ENCODE measurements at regions not wholly inside any gene's neighbourhood (a gene's known extent, or its start where the extent isn't known, plus 50 kb on each side); places are given as distances from the start of the nearest gene placed in this dataset.

DNA sequence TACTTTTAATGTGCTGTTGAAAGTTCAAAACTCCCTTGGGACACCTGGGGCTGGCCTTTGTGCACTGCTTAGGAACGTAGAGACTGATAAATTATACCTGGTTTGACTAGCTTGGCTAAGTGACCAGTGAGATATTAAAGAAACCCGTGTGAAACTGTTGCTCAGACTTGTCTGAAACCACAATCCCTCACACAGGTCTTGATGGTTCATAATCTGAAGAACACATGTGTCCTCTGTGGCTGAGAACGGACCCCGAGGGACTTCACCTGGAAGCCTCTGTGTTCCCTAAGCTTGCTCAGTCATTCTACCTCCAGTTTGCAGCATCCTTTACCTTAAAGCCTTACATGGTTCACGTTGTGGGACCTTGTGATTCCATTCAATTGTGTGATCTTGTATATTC lies 218.8 kb downstream of the CBLN2 start:
- ATAC-seq: no peak
- Histone ChIP-seq H3K79me2 (ENCODE audit: insufficient read depth, low read length) (no peaks in the 10 kb centered on the region), H3K4me3 (replicated peaks in 1 of 2; ENCODE audit: low read depth in 1 of 2, low read length in 2 of 2) (no peak overlapping the region), H3K36me3 (ENCODE audit: control insufficient read depth in 1 of 2, insufficient read depth in 2 of 2, low read length in 2 of 2) (no peaks in the 10 kb centered on the region), H2AFZ (ENCODE audit: low read depth, low read length, poor library complexity, severe bottlenecking) (no peak overlapping the region), H3K9me2 (ENCODE audit: insufficient read depth) (no peaks in the 10 kb centered on the region), H3K4me1 (ENCODE audit: control insufficient read depth in 1 of 2, insufficient read depth in 2 of 2, low read length in 2 of 2) (no peaks in the 10 kb centered on the region), H3K27me3 (ENCODE audit: insufficient read depth, low read length) (no peaks in the 10 kb centered on the region), H4K20me1 (ENCODE audit: insufficient read depth) (no peaks in the 10 kb centered on the region), H3K27ac (ENCODE audit: low read depth, low read length) (no peak overlapping the region), H3K4me2 (ENCODE audit: low read length) (no peak overlapping the region), H3K9me3 (ENCODE audit: control insufficient read depth in 1 of 2, insufficient read depth in 1 of 2, low read depth in 1 of 2, low read length in 2 of 2) (peaks cover 5 to 17% of the 10 kb centered on the region in 2 experiments; a peak in 2 of 4 replicates), H3K9ac (ENCODE audit: low read length) (no peak overlapping the region)
- RAD21 ChIA-PET (ENCODE audit: low non-redundant PET in 1 of 2, low total read pairs in 2 of 2, uncharacterized antibody in 2 of 2, unreplicated experiment in 2 of 2): no interaction called here
- no peak for DNase-seq (ENCODE audit: low read depth, low spot score)
- TF ChIP-seq, protein P1, sequence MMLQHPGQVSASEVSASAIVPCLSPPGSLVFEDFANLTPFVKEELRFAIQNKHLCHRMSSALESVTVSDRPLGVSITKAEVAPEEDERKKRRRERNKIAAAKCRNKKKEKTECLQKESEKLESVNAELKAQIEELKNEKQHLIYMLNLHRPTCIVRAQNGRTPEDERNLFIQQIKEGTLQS (IDR thresholded peaks at IDR 0.05): no peak
- TF ChIP-seq EZH2phosphoT487 (IDR thresholded peaks at IDR 0.05; ENCODE audit: borderline replicate concordance): no peak
- CTCF ChIA-PET: no interaction called here
- no TSS peak for BruUV-seq (replicated peaks)
- POLR2A ChIA-PET: no interaction called here
- intact Hi-C loops (cut with micrococcal nuclease): no loop called here

DNA sequence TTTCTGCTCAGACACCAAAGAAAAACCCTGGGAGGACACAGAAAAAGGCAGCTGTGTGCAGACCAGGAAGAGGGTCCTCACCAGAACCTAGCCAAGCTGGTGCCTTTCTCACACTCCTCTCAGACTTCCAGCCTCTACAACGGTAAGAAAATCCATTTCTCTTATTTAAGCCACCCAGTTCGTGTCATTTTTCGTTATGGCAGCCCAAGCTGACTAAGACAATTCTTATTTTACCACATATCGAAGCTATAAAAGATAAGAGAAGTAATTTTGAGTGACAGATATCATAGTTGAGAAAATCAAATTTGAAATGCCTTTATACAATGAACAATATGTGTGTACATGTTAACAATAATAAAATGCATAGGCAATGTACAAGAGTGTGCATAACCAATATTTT lies 219.5 kb downstream of the CBLN2 start:
- Histone ChIP-seq H3K9me3 (ENCODE audit: control insufficient read depth in 1 of 2, insufficient read depth in 1 of 2, low read depth in 1 of 2, low read length in 2 of 2) (peaks cover 8 to 13% of the 10 kb centered on the region in 2 experiments; a peak in 2 of 4 replicates), H3K27me3 (ENCODE audit: insufficient read depth, low read length) (no peaks in the 10 kb centered on the region), H4K20me1 (ENCODE audit: insufficient read depth) (no peaks in the 10 kb centered on the region), H3K4me2 (ENCODE audit: low read length) (no peak overlapping the region), H3K79me2 (ENCODE audit: insufficient read depth, low read length) (no peaks in the 10 kb centered on the region), H3K27ac (ENCODE audit: low read depth, low read length) (no peak overlapping the region), H2AFZ (ENCODE audit: low read depth, low read length, poor library complexity, severe bottlenecking) (no peak overlapping the region), H3K4me3 (replicated peaks in 1 of 2; ENCODE audit: low read depth in 1 of 2, low read length in 2 of 2) (no peak overlapping the region), H3K9ac (ENCODE audit: low read length) (no peak overlapping the region), H3K9me2 (ENCODE audit: insufficient read depth) (no peaks in the 10 kb centered on the region), H3K4me1 (ENCODE audit: control insufficient read depth in 1 of 2, insufficient read depth in 2 of 2, low read length in 2 of 2) (no peaks in the 10 kb centered on the region), H3K36me3 (ENCODE audit: control insufficient read depth in 1 of 2, insufficient read depth in 2 of 2, low read length in 2 of 2) (no peaks in the 10 kb centered on the region)
- no TSS peak for BruUV-seq (replicated peaks)
- intact Hi-C loops (cut with micrococcal nuclease): no loop called here
- DNase-seq (ENCODE audit: low read depth, low spot score) (no peak), ATAC-seq (no peak)
- ChIA-PET RAD21 (ENCODE audit: low non-redundant PET in 1 of 2, low total read pairs in 2 of 2, uncharacterized antibody in 2 of 2, unreplicated experiment in 2 of 2) (no interaction called here), CTCF (no interaction called here), POLR2A (no interaction called here)
- TF ChIP-seq TCF7L2 (IDR thresholded peaks at IDR 0.05; ENCODE audit: borderline replicate concordance, extremely low read depth, insufficient read depth, insufficient read length) (no peak), SIN3A (IDR thresholded peaks at IDR 0.05; ENCODE audit: low read depth) (no peak), JUND (IDR thresholded peaks at IDR 0.05) (no peak), SP1 (IDR thresholded peaks at IDR 0.05; ENCODE audit: low read depth) (no peak), CEBPB (IDR thresholded peaks at IDR 0.05; ENCODE audit: low read depth) (no peak), EZH2 (IDR thresholded peaks at IDR 0.05) (no peak), ZFX (IDR thresholded peaks at IDR 0.05) (no peak)
- TF ChIP-seq, protein P2, sequence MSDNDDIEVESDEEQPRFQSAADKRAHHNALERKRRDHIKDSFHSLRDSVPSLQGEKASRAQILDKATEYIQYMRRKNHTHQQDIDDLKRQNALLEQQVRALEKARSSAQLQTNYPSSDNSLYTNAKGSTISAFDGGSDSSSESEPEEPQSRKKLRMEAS (IDR thresholded peaks at IDR 0.05): no peak

Data from HCT116 (cell line).